IPS-15b (cell line): ENCODE measurements at regions not wholly inside any gene's neighbourhood (a gene's known extent, or its start where the extent isn't known, plus 50 kb on each side); places are given as distances from the start of the nearest gene placed in this dataset.

Experiments used
- H3K27me3 ChIP-seq: one replicate; pipeline ENCODE4 v1.6.1; 2013; ENCODE audit warnings: low read length; ENCODE audit not compliant: control insufficient read depth, insufficient read depth
- H3K36me3 ChIP-seq: one replicate; pipeline ENCODE4 v1.6.1; 2013; ENCODE audit warnings: low read length; ENCODE audit not compliant: control insufficient read depth, insufficient read depth
- H3K4me1 ChIP-seq: one replicate; pipeline ENCODE4 v1.6.1; 2013; ENCODE audit warnings: mild to moderate bottlenecking, low read length; ENCODE audit not compliant: control insufficient read depth, insufficient read depth
- H3K4me3 ChIP-seq: one replicate; pipeline ENCODE4 v1.5.1; 2013; ENCODE audit warnings: low read depth, low read length
- H3K9ac ChIP-seq: one replicate; pipeline ENCODE4 v1.6.1; 2013; ENCODE audit warnings: low read depth, mild to moderate bottlenecking, low read length
- H3K9me3 ChIP-seq: one replicate; pipeline ENCODE4 v1.6.1; 2013; ENCODE audit warnings: mild to moderate bottlenecking, low read length; ENCODE audit not compliant: control insufficient read depth, insufficient read depth

DNA sequence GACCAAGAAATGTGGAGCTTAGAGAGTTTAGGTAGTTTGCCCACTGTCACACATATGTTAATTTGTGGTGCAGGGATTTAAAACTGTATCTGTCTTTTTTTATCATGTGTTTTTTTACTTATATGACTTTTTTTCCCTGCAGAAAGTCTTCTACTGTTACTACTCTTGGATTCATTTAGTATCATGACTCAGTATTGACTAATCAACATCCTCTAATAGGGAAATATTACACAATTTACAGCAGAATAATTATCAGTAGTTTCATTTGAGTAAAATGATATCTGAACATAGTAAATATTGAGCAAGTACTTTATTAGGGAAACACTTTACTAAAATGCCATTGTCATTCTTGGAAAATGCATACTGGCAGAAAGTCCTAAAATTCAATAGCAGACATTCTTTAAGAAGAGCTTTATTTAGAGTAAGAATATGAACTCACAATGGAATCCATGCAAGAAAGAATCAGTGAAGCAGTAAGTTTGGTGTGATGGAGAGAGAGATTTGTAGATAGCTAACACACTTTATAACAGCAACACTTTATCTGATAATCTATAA, 425.9 kb upstream of the SLC8A1 start:
- Histone ChIP-seq H3K4me3 (no peak overlapping the region), H3K9me3 (no peaks in the 10 kb centered on the region), H3K4me1 (no peaks in the 10 kb centered on the region), H3K36me3 (no peaks in the 10 kb centered on the region), H3K9ac (no peak overlapping the region), H3K27me3 (no peaks in the 10 kb centered on the region)

- Histone ChIP-seq H3K27me3 (no peaks in the 10 kb centered on the region), H3K9me3 (no peaks in the 10 kb centered on the region), H3K36me3 (no peaks in the 10 kb centered on the region), H3K4me3 (no peak overlapping the region), H3K9ac (no peak overlapping the region), H3K4me1 (no peaks in the 10 kb centered on the region)
Observed at GRCh38 chr2:40879305-40879704, 427.4 kb upstream of the SLC8A1 start.

- no peak overlapping the region for H3K9ac ChIP-seq
- no peaks in the 10 kb centered on the region for H3K27me3 ChIP-seq
- H3K4me1 ChIP-seq, result no peaks in the 10 kb centered on the region
- no peak overlapping the region for H3K4me3 ChIP-seq
- peaks cover 10% of the 10 kb centered on the region for H3K9me3 ChIP-seq
- no peaks in the 10 kb centered on the region for H3K36me3 ChIP-seq
Observed at GRCh38 chr2:40886100-40886499, 434.2 kb upstream of the SLC8A1 start.

DNA sequence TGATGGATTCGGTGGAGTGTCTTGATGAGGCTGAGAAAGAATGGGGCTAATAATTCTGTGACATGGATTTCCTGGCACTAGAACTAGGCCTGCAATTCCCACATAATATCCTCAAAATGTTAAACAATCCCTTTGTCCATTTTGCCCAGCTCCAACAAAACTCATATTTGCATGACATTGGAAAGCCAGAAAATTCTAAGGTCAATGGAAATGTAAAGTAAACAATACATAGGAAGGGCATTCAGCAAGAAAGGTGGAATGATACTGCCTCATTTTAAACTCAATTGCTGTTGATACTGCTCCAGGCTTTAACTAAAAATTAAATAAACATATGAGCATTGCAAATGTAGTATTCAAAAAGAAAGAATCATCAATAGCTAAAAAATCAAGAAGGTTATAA, 434.8 kb upstream of the SLC8A1 start:
- Histone ChIP-seq H3K9ac (no peak overlapping the region), H3K4me3 (no peak overlapping the region), H3K36me3 (no peaks in the 10 kb centered on the region), H3K4me1 (no peaks in the 10 kb centered on the region), H3K27me3 (no peaks in the 10 kb centered on the region), H3K9me3 (peaks cover 10% of the 10 kb centered on the region)

- Histone ChIP-seq H3K9me3 (no peaks in the 10 kb centered on the region), H3K4me3 (no peak overlapping the region), H3K9ac (no peak overlapping the region), H3K36me3 (no peaks in the 10 kb centered on the region), H3K27me3 (no peaks in the 10 kb centered on the region), H3K4me1 (no peaks in the 10 kb centered on the region)
Observed at GRCh38 chr2:40896358-40896757, 444.5 kb upstream of the SLC8A1 start.

DNA sequence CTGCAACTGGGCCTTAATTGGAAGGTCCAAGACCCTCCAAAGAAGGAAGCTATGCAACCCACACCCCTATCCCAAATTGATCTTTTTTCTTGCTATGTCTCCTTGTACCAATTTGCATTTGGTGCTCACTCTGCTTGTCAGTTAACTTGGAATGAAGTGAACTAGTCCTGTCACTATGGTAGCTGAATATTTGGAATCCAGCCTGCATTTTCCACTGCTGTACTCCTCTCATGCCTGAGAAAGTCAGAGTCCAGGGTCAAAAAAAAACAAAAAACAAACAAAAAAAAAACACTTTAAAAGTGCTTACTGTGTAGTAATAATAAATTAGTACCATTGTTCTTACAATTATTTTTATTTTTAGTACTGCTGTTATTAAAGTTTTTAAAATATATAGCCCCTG, 462.8 kb upstream of the SLC8A1 start:
- Histone ChIP-seq H3K4me1 (no peaks in the 10 kb centered on the region), H3K9ac (no peak overlapping the region), H3K9me3 (no peaks in the 10 kb centered on the region), H3K27me3 (no peaks in the 10 kb centered on the region), H3K4me3 (no peak overlapping the region), H3K36me3 (no peaks in the 10 kb centered on the region)

DNA sequence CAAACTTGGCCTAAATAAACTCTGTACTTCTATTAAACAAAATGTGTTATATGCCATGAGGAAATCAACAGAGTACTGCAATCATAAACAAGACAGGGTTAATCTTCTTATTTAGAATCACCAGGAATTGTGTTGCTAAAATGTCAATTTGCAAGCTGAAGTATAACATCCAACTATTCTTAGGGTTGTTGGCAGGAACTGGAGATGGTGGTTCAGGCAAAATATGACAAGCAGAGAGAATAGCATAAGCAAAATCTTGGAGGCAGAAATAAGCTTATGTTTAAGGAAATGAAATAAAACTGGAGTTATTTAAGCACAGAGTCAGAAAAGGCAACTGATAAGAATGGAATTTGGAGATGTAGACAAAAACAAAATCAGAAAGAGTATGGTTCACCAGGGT, 463.8 kb upstream of the SLC8A1 start:
- H3K9ac ChIP-seq, result no peak overlapping the region
- H3K36me3 ChIP-seq, result no peaks in the 10 kb centered on the region
- no peaks in the 10 kb centered on the region for H3K4me1 ChIP-seq
- H3K9me3 ChIP-seq, result no peaks in the 10 kb centered on the region
- H3K27me3 ChIP-seq, result no peaks in the 10 kb centered on the region
- H3K4me3 ChIP-seq, result no peak overlapping the region

DNA sequence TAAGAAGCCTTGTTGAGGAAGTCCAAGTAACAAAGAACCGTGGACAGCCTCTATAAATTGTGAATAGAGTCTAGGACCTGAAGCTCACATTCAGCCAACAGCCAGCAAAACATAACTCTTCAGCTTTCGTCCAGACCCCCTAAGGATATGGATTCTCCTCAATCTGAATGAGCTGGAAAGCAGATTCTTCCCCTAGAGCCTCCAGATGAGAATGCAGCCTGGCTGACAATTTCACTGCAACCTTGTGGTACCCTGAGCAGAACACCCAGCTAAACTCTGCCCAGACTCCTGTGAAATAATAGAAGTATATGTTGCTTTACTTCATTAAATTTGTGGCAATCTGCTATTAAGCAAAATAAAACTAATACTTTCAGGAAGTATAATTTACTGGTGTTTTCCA, 483.5 kb upstream of the SLC8A1 start:
- no peaks in the 10 kb centered on the region for H3K27me3 ChIP-seq
- H3K4me1 ChIP-seq, result no peaks in the 10 kb centered on the region
- no peak overlapping the region for H3K4me3 ChIP-seq
- H3K36me3 ChIP-seq, result no peaks in the 10 kb centered on the region
- no peaks in the 10 kb centered on the region for H3K9me3 ChIP-seq
- no peak overlapping the region for H3K9ac ChIP-seq

DNA sequence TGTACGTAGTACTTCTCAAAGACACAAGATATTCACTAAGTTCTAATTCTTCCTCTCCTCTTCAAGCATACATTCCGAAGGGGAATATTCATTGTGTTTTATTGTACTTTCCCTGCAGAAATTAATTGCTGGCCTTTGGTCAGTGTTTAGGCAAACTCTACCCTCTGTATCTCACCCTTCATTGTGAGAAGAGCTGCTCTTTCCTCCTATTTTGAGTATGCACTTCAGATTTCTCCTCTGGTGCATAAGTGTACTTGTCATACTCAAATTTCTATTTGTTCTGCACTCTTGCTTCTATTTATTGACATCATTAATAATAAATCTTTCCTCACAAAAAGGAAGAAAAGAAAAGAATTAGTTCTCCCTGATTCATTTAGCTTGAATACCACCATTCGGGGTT, 485.4 kb upstream of the SLC8A1 start:
- no peaks in the 10 kb centered on the region for H3K36me3 ChIP-seq
- H3K9me3 ChIP-seq, result no peaks in the 10 kb centered on the region
- H3K4me1 ChIP-seq, result no peaks in the 10 kb centered on the region
- no peaks in the 10 kb centered on the region for H3K27me3 ChIP-seq
- H3K9ac ChIP-seq, result no peak overlapping the region
- no peak overlapping the region for H3K4me3 ChIP-seq

DNA sequence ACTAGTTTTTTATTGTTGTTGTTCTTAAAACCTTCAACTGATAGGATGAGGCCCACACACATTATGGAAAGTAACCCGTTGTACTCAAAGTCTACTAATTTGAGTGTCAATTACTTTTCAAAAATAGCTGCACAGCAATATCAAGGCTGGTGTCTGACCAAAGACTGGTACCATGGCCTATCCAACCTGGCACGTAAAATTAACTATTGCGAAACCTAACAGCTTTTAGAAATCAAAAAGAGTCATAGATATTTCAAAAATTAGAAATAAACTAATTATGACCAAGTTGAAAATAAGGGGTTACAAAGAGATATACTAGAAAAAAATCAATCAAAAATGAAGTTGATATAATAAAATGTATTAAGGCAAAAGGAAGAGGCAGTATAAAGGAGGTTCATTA, 501.5 kb upstream of the SLC8A1 start:
- no peaks in the 10 kb centered on the region for H3K4me1 ChIP-seq
- H3K27me3 ChIP-seq, result no peaks in the 10 kb centered on the region
- no peaks in the 10 kb centered on the region for H3K9me3 ChIP-seq
- H3K4me3 ChIP-seq, result no peak overlapping the region
- no peaks in the 10 kb centered on the region for H3K36me3 ChIP-seq
- no peak overlapping the region for H3K9ac ChIP-seq

DNA sequence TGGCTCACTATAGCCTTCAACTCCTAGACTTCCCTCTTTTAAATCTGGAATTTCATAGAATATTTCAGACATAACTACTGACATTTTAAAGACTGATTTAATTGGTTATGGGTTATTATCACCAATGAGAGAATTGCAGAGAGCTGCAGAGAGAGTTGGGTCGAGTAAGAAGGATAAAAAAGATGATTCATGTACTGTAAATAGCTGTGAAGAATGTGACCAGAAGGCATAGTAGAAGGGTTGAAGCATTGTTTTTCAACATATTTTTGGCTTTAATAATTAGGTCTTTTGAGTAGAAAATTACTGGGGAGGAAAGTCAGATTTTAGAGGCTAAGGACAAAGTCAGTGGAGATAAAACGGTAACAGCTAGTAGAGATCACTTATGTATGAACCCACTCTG, 503.2 kb upstream of the SLC8A1 start:
- Histone ChIP-seq H3K9me3 (no peaks in the 10 kb centered on the region), H3K27me3 (no peaks in the 10 kb centered on the region), H3K4me1 (no peaks in the 10 kb centered on the region), H3K9ac (no peak overlapping the region), H3K4me3 (no peak overlapping the region), H3K36me3 (no peaks in the 10 kb centered on the region)

- Histone ChIP-seq H3K27me3 (no peaks in the 10 kb centered on the region), H3K9ac (no peak overlapping the region), H3K9me3 (no peaks in the 10 kb centered on the region), H3K36me3 (no peaks in the 10 kb centered on the region), H3K4me3 (no peak overlapping the region), H3K4me1 (no peaks in the 10 kb centered on the region)
Observed at GRCh38 chr2:40955635-40956034, 503.7 kb upstream of the SLC8A1 start.

GRCh38 chr2:40957508-40957907, 505.6 kb upstream of the SLC8A1 start:
- Histone ChIP-seq H3K4me3 (no peak overlapping the region), H3K9me3 (no peaks in the 10 kb centered on the region), H3K9ac (no peak overlapping the region), H3K4me1 (no peaks in the 10 kb centered on the region), H3K36me3 (no peaks in the 10 kb centered on the region), H3K27me3 (no peaks in the 10 kb centered on the region)
